GM12872 (cell line): ENCODE measurements at regions not wholly inside any gene's neighbourhood (a gene's known extent, or its start where the extent isn't known, plus 50 kb on each side); places are given as distances from the start of the nearest gene placed in this dataset.

Experiments
- TF ChIP-seq, protein P1 (sequence below): IDR thresholded peaks from 3 replicates; pipeline ENCODE4 v1.5.1; 2011; ENCODE audit warnings: low read depth, mild to moderate bottlenecking, low read length, moderate library complexity; ENCODE audit not compliant: insufficient read depth

DNA sequence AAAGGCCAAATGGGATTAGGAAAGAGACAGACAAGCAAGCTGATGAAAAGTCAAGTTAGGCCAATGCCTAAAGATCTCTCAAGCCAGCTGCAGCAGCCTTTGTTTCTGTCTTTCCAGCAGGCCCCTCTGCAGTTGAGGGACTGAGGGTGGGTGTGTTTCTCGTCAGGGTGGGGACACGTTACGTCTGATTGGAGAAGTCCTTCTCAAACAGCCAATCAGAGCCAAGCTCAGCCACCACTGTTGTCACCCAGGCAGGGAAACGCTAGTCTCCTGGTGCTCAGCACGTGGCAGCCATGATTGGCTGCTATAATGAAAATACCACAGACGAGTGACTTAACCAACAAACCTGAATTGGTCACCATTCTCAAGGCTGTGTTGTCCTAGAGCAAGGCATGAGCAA lies 177.1 kb upstream of the LCORL start:
- TF ChIP-seq, protein P1, sequence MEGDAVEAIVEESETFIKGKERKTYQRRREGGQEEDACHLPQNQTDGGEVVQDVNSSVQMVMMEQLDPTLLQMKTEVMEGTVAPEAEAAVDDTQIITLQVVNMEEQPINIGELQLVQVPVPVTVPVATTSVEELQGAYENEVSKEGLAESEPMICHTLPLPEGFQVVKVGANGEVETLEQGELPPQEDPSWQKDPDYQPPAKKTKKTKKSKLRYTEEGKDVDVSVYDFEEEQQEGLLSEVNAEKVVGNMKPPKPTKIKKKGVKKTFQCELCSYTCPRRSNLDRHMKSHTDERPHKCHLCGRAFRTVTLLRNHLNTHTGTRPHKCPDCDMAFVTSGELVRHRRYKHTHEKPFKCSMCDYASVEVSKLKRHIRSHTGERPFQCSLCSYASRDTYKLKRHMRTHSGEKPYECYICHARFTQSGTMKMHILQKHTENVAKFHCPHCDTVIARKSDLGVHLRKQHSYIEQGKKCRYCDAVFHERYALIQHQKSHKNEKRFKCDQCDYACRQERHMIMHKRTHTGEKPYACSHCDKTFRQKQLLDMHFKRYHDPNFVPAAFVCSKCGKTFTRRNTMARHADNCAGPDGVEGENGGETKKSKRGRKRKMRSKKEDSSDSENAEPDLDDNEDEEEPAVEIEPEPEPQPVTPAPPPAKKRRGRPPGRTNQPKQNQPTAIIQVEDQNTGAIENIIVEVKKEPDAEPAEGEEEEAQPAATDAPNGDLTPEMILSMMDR: no peak

DNA sequence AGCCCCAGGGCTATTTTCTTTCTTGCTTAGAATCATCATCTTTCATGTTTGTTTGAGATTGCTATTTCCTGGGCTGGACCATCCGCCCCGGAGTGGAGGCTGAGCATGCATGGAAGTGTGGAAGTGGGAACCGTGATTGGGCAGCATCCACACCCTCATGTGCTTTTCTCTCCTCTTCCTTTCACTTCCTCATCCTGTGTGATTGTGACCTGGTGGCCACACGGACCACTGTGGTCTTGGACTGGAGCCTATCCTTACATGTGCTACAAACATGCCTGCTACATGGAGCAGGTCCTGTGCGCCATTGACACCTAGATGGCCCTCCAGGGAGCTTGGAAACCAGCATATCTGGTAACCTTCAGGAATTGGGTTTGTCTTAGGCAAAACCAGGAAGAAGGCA lies 175.9 kb upstream of the LCORL start:
- TF ChIP-seq, protein P1: no peak

DNA sequence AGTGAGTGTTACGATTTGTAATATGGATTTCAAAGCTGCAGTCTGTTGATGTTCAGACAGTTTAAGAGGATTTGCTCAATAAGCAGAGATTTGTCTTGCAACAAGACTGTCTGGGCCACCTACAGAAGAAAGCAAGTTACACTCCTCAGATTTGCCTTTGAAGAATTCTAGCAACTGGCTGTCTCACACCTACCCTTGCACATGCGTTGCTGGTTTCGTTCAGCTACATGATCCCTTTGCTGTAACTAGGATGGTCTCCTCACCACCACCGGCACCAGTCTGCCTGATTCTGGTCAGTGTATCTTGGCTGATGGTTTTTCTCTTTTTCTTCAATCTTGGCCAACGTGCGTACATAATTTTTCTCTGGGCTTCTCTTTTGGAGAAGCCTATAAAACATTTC lies 172.7 kb upstream of the LCORL start:
- TF ChIP-seq, protein P1: no peak

DNA sequence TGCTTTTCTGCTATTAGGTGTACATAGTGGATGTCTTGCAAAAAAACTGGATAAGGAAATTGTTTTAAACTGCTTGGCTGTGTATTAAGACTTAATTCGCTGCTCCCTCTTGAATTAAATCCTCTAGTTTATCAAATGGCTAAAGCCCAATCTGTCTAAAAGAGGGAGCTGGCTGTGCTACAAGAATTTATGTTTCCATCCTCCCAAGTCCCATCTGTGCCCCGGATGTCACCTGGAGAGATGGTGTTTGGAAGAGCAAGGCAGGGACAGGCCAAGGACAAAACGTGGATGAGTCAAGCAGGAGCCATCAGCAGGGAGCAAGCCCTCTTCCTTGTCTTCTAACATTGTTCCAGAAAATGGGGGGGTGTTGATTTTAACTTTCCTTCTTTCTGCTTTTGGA lies 171.3 kb upstream of the LCORL start:
- TF ChIP-seq, protein P1: no peak

DNA sequence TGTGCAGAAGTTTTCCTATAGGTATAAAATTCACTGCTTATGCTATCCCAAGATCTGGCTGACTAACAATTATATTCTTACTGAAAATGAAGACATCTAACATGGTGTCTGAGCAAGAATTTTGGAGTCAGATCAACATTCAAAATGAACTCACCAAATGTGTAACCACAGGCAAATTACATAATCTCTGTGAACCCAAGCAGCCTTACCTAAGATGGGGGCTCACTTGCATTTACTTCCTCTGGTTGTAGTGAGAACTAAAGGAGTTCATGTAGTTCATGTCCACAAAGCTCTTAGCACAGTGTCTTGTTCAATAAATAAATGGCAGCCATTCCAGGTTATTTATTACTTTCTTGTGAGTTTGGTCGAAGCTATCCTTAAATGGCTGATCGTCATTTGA lies 163.9 kb upstream of the LCORL start:
- TF ChIP-seq, protein P1: no peak

DNA sequence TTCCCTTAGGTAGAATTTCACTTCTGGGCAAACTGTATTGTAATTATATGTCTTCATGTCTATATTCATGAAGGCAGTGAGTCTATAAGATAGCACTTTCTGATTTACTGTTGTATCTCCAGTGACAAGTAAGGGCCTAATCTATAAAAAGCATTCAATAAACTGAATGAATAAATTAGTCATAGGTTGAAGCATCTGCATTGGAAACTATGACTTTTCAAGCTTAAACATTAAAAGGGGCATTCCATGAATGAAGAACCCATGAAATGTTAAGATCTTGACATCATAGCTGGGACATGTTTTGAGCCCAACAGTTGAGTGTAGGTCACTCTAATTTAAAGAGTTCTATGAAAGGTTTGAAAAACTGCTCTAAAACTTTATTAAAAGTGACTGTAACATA lies 159.3 kb upstream of the LCORL start:
- TF ChIP-seq, protein P1: no peak

DNA sequence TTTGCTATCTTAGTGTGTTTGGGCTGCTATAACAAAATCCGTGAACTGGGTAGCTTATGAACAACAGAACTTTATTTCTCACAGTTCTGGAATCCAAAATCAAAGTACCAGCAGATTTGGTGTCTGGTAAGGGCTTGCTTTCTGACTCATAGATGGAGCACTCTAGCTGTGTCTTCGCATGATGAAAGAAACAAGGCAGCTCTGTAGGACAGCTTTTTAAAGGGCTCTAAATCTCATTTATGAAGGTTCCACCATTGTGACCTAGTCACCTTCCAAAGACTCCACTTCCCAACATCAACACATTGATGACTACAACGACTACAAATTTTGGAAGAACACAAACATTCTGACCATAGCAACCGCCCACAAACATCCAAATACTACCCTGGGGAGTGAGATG lies 158.6 kb upstream of the LCORL start:
- TF ChIP-seq, protein P1: no peak

DNA sequence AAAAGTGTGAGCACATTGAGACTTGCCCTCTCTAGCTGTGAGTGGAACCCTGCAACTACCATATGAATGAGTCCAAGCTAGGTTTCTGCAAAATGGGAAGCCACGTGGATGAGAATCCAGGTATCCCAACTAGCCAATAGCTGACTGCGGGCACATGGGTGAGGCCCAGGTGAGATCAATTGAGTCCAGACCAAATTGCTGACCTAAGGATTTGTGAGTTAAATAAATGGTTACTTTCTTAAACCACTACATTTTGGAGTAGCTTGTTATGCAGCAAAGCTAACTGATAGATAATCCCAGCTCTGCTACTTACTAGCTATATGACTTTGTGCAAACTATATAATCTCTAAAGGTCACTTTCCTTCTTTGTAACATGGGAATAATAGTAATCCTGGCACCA lies 150.3 kb upstream of the LCORL start:
- TF ChIP-seq, protein P1: no peak
